ENCODE measurements at regions not wholly inside any gene's neighbourhood (a gene's known extent, or its start where the extent isn't known, plus 50 kb on each side); places are given as distances from the start of the nearest gene placed in this dataset.

DNA sequence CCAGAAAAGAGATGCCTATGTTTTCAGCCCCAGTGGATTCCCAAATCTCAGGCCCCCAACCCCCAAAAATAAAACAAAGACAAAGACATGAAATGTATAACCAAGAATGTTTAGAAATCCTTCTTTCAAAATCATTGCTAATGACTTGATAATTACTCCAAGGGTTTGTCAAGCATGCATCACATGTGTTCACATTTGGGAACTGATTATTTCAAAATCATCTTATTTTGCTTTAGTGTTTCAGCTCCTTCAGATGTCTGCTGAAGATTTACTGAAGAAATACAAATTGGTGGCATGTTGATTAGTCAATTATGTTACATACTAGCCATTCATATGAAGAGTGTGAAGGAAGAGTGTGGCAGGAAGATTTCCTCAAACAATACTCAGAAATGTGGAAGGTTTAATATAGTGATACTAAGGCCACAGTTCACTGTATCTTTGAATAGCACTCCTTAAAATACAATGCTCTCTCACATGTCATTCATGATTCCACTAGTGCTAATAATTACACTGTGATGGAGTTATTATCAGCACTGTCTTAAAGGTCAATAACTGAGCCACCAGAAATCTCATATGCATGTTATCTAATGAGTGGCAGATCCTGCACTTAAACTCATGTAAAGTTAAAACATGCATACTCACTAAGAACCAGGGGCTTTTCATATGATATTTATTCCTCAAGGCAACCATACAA lies 134.5 kb upstream of the TGFBR2 start:
- no peak for DNase-seq
- no peaks in the 10 kb centered on the region for H3K36me3 ChIP-seq (ENCODE audit: insufficient read depth, low read length)
- H4K20me1 ChIP-seq (ENCODE audit: insufficient read depth, low read depth, low read length): no peaks in the 10 kb centered on the region
- H3K9ac ChIP-seq (ENCODE audit: low read length): no peak overlapping the region
- H3K27ac ChIP-seq (ENCODE audit: low read length): no peak overlapping the region
- H3K9me2 ChIP-seq (replicated peaks; ENCODE audit: insufficient read depth, low read length): no peaks in the 10 kb centered on the region
- no peak overlapping the region for H3K4me2 ChIP-seq (ENCODE audit: low read depth, low read length, poor library complexity, severe bottlenecking)
- no peaks in the 10 kb centered on the region for H3K27me3 ChIP-seq (ENCODE audit: low read length)
- peaks cover 14% of the 10 kb centered on the region; the same call in 1 of the 2 replicates for H3K9me3 ChIP-seq (ENCODE audit: low read length)
- H3K4me3 ChIP-seq (ENCODE audit: low read length): no peak overlapping the region
- H2AFZ ChIP-seq (ENCODE audit: low read length): no peak overlapping the region
- no peaks in the 10 kb centered on the region for H3K4me1 ChIP-seq (ENCODE audit: low read length)
- H3K79me2 ChIP-seq (ENCODE audit: low read length): no peaks in the 10 kb centered on the region

DNA sequence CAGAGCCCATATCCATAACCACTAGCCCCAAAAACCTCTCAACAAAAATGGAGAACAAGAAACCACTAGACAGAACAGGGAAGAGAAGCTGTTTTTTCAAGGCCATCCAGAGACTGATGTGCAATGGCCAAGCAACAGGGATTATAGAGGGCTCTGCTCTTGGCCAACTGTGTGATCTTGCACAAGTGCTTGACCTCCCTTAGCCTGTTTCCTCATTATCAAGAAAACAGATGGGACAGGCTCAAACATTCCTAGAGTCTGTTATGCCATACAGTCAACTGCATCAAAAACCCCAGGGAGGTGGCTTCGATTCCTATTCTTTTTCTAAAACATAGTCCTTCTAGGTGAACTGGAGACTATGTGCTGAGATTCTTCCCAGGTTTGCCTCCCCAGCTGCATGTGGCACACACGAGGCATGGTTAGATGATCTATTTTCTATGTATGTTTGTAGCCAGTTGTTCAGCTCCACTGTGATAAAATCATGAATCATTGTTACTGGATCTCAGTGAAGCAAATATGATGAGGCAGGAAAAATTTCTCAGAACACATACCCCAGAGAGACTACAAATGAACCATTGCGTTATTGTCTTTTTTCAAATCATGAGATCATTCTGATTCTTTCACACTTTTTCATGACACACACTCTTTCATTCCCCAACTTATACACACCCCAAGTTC lies 132.9 kb upstream of the TGFBR2 start:
- no peaks in the 10 kb centered on the region for H3K4me1 ChIP-seq (ENCODE audit: low read length)
- no peaks in the 10 kb centered on the region for H3K36me3 ChIP-seq (ENCODE audit: insufficient read depth, low read length)

DNA sequence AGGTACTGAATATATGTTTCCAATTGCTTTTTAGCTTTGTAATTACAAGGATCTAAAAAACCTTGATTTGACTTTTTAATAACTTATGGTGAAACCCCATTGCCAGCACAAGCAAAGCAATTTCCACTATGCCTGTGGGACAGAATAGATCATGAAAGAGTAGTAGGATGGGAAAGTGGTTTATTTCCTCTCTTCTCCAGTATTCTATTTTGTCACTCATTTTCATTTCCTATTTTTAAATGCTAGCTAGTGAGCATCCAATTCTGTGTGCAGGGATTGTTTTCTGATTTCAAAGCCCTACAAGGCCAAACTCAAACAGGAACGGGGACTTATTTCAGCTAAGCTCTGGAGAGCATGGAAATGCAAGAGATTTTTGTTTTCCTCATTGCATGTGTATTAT lies 132.0 kb upstream of the TGFBR2 start:
- Histone ChIP-seq H4K20me1 (ENCODE audit: insufficient read depth, low read depth, low read length) (no peaks in the 10 kb centered on the region), H3K9me3 (ENCODE audit: low read length) (peaks cover 5% of the 10 kb centered on the region; the same call in 1 of the 2 replicates), H3K36me3 (ENCODE audit: insufficient read depth, low read length) (no peaks in the 10 kb centered on the region), H3K4me3 (ENCODE audit: low read length) (no peak overlapping the region), H3K27me3 (ENCODE audit: low read length) (no peaks in the 10 kb centered on the region), H3K4me1 (ENCODE audit: low read length) (no peaks in the 10 kb centered on the region), H3K27ac (ENCODE audit: low read length) (no peak overlapping the region), H3K9ac (ENCODE audit: low read length) (no peak overlapping the region), H3K79me2 (ENCODE audit: low read length) (no peaks in the 10 kb centered on the region), H3K4me2 (ENCODE audit: low read depth, low read length, poor library complexity, severe bottlenecking) (no peak overlapping the region), H3K9me2 (replicated peaks; ENCODE audit: insufficient read depth, low read length) (no peaks in the 10 kb centered on the region), H2AFZ (ENCODE audit: low read length) (no peak overlapping the region)
- no peak for DNase-seq

More for the DNA sequence above, 132.9 kb upstream of the TGFBR2 start:
- no peaks in the 10 kb centered on the region for H3K79me2 ChIP-seq (ENCODE audit: low read length)
- H3K4me3 ChIP-seq (ENCODE audit: low read length): no peak overlapping the region
- no peak for DNase-seq
- H2AFZ ChIP-seq (ENCODE audit: low read length): no peak overlapping the region
- H3K27me3 ChIP-seq (ENCODE audit: low read length): no peaks in the 10 kb centered on the region
- no peak overlapping the region for H3K27ac ChIP-seq (ENCODE audit: low read length)
- H3K4me2 ChIP-seq (ENCODE audit: low read depth, low read length, poor library complexity, severe bottlenecking): no peak overlapping the region
- no peaks in the 10 kb centered on the region for H3K9me2 ChIP-seq (replicated peaks; ENCODE audit: insufficient read depth, low read length)
- H4K20me1 ChIP-seq (ENCODE audit: insufficient read depth, low read depth, low read length): no peaks in the 10 kb centered on the region
- no peak overlapping the region for H3K9ac ChIP-seq (ENCODE audit: low read length)
- peaks cover 11% of the 10 kb centered on the region; the same call in 1 of the 2 replicates for H3K9me3 ChIP-seq (ENCODE audit: low read length)

DNA sequence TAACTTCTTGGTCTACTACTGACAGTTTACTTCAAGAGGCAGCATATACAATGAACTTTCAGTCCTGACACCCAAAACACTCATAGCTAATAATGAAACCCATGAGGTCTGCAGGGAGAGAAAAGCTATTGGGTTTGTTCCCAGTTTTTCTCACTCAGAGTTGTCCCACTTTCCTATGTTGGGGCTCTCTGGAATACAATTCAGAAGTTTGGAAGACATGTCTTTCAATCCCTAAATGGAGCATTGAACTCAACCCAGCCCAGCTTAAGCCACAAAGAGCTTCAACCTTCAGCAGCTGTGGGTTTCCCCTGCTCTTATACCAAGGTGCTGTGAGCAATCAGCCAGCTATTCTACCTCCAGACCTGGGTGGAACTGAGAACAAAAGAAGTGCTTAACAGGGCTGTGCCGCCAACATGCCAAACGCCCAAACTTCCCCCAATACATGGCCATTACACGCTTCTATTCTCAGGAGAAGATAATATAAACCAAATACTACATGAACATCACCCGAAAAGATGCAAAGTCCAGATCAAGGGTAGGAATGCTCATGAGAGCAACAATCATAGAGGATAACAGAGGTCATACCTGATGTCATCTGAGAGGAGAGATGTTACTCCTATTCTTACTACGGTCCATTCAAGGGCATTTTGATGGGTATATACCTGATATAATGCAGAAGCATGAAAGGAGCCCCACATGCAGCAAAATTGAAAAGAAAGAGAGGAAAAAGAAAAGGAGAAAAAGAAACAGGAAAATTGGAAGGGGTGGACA lies 131.2 kb upstream of the TGFBR2 start:
- H3K4me1 ChIP-seq (ENCODE audit: low read length): no peaks in the 10 kb centered on the region
- H3K79me2 ChIP-seq (ENCODE audit: low read length): no peaks in the 10 kb centered on the region
- no peaks in the 10 kb centered on the region for H3K27me3 ChIP-seq (ENCODE audit: low read length)
- H3K4me3 ChIP-seq (ENCODE audit: low read length): no peak overlapping the region
- H2AFZ ChIP-seq (ENCODE audit: low read length): no peak overlapping the region
- no peaks in the 10 kb centered on the region for H3K9me2 ChIP-seq (replicated peaks; ENCODE audit: insufficient read depth, low read length)
- peaks cover 5% of the 10 kb centered on the region; the same call in 1 of the 2 replicates for H3K9me3 ChIP-seq (ENCODE audit: low read length)
- DNase-seq: no peak
- H3K4me2 ChIP-seq (ENCODE audit: low read depth, low read length, poor library complexity, severe bottlenecking): no peak overlapping the region
- no peaks in the 10 kb centered on the region for H4K20me1 ChIP-seq (ENCODE audit: insufficient read depth, low read depth, low read length)
- H3K36me3 ChIP-seq (ENCODE audit: insufficient read depth, low read length): no peaks in the 10 kb centered on the region
- no peak overlapping the region for H3K27ac ChIP-seq (ENCODE audit: low read length)
- H3K9ac ChIP-seq (ENCODE audit: low read length): no peak overlapping the region

DNA sequence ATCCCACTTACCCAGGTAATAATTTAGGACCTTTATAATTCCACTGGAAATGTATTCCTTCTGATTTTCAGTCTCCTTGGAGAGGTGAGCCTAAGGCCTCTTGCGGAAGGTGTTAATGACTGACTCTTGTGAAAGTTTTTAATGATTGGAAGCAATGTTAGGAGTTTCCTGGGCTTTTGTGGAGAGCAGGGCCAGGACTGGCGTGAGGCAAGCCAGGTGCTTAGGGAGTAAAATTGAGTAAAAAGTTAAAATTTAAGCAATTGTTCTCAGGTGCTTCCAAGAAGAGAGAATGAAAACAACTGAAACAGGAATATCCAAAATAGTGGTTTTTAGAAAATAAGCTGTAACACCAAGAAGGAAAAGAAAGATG lies 130.6 kb upstream of the TGFBR2 start:
- H3K79me2 ChIP-seq (ENCODE audit: low read length): no peaks in the 10 kb centered on the region
- H3K4me3 ChIP-seq (ENCODE audit: low read length): no peak overlapping the region
- peaks cover 5% of the 10 kb centered on the region for H3K9me3 ChIP-seq (ENCODE audit: low read length)
- H3K27ac ChIP-seq (ENCODE audit: low read length): no peak overlapping the region
- H3K9ac ChIP-seq (ENCODE audit: low read length): no peak overlapping the region
- no peak overlapping the region for H2AFZ ChIP-seq (ENCODE audit: low read length)
- H3K4me2 ChIP-seq (ENCODE audit: low read depth, low read length, poor library complexity, severe bottlenecking): no peak overlapping the region
- DNase-seq: no peak
- no peaks in the 10 kb centered on the region for H3K36me3 ChIP-seq (ENCODE audit: insufficient read depth, low read length)
- no peaks in the 10 kb centered on the region for H3K9me2 ChIP-seq (replicated peaks; ENCODE audit: insufficient read depth, low read length)
- no peaks in the 10 kb centered on the region for H3K27me3 ChIP-seq (ENCODE audit: low read length)
- no peaks in the 10 kb centered on the region for H3K4me1 ChIP-seq (ENCODE audit: low read length)
- no peaks in the 10 kb centered on the region for H4K20me1 ChIP-seq (ENCODE audit: insufficient read depth, low read depth, low read length)

DNA sequence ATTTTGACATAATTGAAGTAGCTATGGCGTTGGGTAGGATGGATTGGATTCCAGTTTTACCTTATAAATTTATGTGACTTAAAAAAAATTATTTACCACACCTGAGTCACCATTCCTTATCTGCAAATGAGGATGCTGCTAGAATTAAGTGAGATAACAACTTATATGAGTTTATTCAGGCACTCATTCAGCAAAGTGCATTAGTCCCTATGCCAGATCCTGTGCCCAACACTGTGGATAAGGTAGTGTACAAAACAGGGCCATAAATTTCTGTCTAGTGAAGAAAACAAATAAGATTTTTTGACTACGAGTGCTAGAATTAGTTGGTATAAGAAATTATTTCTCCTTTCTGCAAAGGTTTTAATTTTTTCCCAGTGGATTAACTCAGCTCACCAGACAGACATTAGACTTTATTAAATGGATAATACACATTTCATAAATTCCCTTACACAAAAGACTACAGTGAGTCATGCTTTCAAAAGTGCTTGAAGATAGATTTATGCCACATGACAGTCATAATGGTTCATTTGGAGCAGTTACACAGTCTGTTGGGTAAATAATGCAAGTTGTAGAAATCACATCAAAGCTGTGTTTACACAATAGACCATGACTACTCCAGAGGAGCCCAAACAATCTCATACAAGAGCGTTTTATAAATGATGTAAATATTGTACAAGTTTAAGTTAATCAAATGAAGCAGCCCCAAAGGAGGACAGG lies 129.9 kb upstream of the TGFBR2 start:
- no peak overlapping the region for H3K27ac ChIP-seq (ENCODE audit: low read length)
- no peaks in the 10 kb centered on the region for H3K79me2 ChIP-seq (ENCODE audit: low read length)
- no peak overlapping the region for H3K9ac ChIP-seq (ENCODE audit: low read length)
- H4K20me1 ChIP-seq (ENCODE audit: insufficient read depth, low read depth, low read length): no peaks in the 10 kb centered on the region
- no peaks in the 10 kb centered on the region for H3K9me2 ChIP-seq (replicated peaks; ENCODE audit: insufficient read depth, low read length)
- H2AFZ ChIP-seq (ENCODE audit: low read length): no peak overlapping the region
- H3K4me2 ChIP-seq (ENCODE audit: low read depth, low read length, poor library complexity, severe bottlenecking): no peak overlapping the region
- no peaks in the 10 kb centered on the region for H3K4me1 ChIP-seq (ENCODE audit: low read length)
- H3K27me3 ChIP-seq (ENCODE audit: low read length): no peaks in the 10 kb centered on the region
- peaks cover 5% of the 10 kb centered on the region for H3K9me3 ChIP-seq (ENCODE audit: low read length)
- no peak for DNase-seq
- H3K4me3 ChIP-seq (ENCODE audit: low read length): no peak overlapping the region
- H3K36me3 ChIP-seq (ENCODE audit: insufficient read depth, low read length): no peaks in the 10 kb centered on the region

DNA sequence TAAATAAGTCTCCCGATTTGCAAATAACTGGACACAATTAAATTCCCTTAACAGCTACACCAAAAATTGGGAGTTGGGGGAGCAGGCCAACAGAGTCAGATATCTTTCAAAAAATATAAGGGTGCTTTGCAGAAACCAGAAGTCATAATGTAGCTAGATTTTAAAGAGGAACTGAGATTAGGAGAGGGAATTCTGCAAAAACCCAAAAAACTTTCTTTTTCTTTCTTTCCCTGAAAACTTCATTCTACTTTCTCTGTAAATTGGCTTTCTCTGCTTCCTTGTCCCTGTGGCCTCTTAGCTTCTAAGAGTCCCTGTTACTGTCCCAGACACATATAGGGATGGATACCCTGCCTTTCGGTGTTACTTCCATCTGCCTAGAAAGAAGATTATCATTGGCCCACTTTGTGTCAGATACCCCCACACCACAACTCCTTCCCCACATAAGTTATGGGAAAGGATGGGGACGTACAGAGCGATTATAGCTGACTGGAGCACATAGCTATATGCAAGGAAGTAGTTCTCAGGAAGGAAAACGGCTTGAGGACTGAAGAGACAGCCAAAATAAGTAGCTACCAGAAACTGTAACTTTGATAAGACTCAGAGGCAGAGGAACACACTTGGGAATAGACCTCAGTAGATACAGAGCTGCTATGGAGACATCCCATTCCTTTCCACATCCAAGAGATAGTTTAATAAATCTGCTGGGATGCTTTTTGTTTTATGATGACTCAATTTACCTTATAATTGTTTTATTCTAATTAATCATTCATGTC lies 129.1 kb upstream of the TGFBR2 start:
- no peak overlapping the region for H3K4me2 ChIP-seq (ENCODE audit: low read depth, low read length, poor library complexity, severe bottlenecking)

More for the DNA sequence above, 129.1 kb upstream of the TGFBR2 start:
- Histone ChIP-seq H3K9ac (ENCODE audit: low read length) (no peak overlapping the region), H3K9me2 (replicated peaks; ENCODE audit: insufficient read depth, low read length) (no peaks in the 10 kb centered on the region), H3K9me3 (ENCODE audit: low read length) (no peaks in the 10 kb centered on the region; the same call in none of the 2 replicates), H3K36me3 (ENCODE audit: insufficient read depth, low read length) (no peaks in the 10 kb centered on the region), H2AFZ (ENCODE audit: low read length) (no peak overlapping the region), H4K20me1 (ENCODE audit: insufficient read depth, low read depth, low read length) (no peaks in the 10 kb centered on the region), H3K79me2 (ENCODE audit: low read length) (no peaks in the 10 kb centered on the region), H3K27me3 (ENCODE audit: low read length) (no peaks in the 10 kb centered on the region), H3K27ac (ENCODE audit: low read length) (no peak overlapping the region), H3K4me1 (ENCODE audit: low read length) (no peaks in the 10 kb centered on the region), H3K4me3 (ENCODE audit: low read length) (no peak overlapping the region)
- DNase-seq: no peak
